ENCODE measurements at regions not wholly inside any gene's neighbourhood (a gene's known extent, or its start where the extent isn't known, plus 50 kb on each side); places are given as distances from the start of the nearest gene placed in this dataset.

DNA sequence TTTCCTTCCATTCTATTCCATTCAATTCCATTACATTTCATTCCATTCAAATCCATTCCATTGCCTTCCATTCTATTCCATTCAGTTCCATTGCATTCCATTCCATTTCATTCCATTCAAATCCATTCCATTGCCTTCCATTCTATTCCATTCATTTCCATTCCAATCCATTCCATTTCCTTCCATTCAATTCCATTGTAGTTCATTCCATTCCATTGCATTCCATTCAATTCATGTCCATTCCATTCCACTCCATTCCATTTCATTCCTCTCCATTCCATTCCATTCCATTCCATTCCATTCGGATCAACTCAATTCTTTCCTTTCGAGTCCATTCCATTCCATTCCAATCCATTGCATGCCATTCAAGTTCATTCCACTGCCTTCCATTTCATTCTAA lies 1128.3 kb downstream of the RPIA start:
- RAD21 ChIA-PET (ENCODE audit: unreplicated experiment), result no interaction called here

GRCh38 chr2:89820248-89820647 lies 1128.8 kb downstream of the RPIA start:
- ATAC-seq (no peak), DNase-seq (ENCODE audit: low read depth, low spot score) (no peak), FAIRE-seq (no peak)
- Histone ChIP-seq H3K9ac (ENCODE audit: control insufficient read depth, insufficient read depth, low read length) (no peak overlapping the region), H3K4me3 (no peak overlapping the region), H4K20me1 (ENCODE audit: control insufficient read depth, insufficient read depth) (no peaks in the 10 kb centered on the region), H3K27ac (ENCODE audit: control insufficient read depth, insufficient read depth) (no peak overlapping the region), H3K79me2 (ENCODE audit: control insufficient read depth, insufficient read depth, low read length) (no peaks in the 10 kb centered on the region), H3K27me3 (replicated peaks in 1 of 2; ENCODE audit: control insufficient read depth in 2 of 2, insufficient read depth in 2 of 2, low read length in 1 of 2) (no peaks in the 10 kb centered on the region), H3K9me3 (replicated peaks; ENCODE audit: control insufficient read depth, insufficient read depth, low read length) (peaks cover 11% of the 10 kb centered on the region), H2AFZ (ENCODE audit: control insufficient read depth, low read depth, low read length) (no peak overlapping the region), H3K36me3 (ENCODE audit: control insufficient read depth in 2 of 2, insufficient read depth in 2 of 2, low read length in 1 of 2) (no peaks in the 10 kb centered on the region), H3K4me2 (ENCODE audit: control insufficient read depth, insufficient read depth) (no peak overlapping the region), H3K4me1 (ENCODE audit: control insufficient read depth, insufficient read depth, low read length) (no peaks in the 10 kb centered on the region)
- in situ Hi-C loops (cut with MboI), result no loop called here
- POLR2A ChIA-PET, result no interaction called here
- no TSS peak for BruUV-seq (replicated peaks)
- RAD21 ChIA-PET (ENCODE audit: unreplicated experiment), result no interaction called here
- CTCF ChIA-PET, result no interaction called here
- intact Hi-C loops (cut with micrococcal nuclease; ENCODE audit: unreplicated experiment), result no loop called here
- SMC1A ChIA-PET (ENCODE audit: uncharacterized antibody, unreplicated experiment), result no interaction called here
- WGBS (ENCODE audit: insufficient coverage, insufficient replicate concordance, low lambda C conversion rate, missing lambda C conversion rate), result 40% methylated on average over 9 of the region's 9 CpGs
- TF ChIP-seq FOXK2 (IDR thresholded peaks at IDR 0.05) (0 out of 2 replicates have a peak, but pooled peaks have one; percentile 31), ZNF24 (IDR thresholded peaks at IDR 0.05) (no peak)

More for the DNA sequence above, 1128.3 kb downstream of the RPIA start:
- intact Hi-C loops (cut with micrococcal nuclease; ENCODE audit: unreplicated experiment) (no loop called here), in situ Hi-C loops (cut with MboI) (no loop called here)
- Histone ChIP-seq H3K4me1 (ENCODE audit: control insufficient read depth, insufficient read depth, low read length) (no peaks in the 10 kb centered on the region), H3K27me3 (replicated peaks in 1 of 2; ENCODE audit: control insufficient read depth in 2 of 2, insufficient read depth in 2 of 2, low read length in 1 of 2) (no peaks in the 10 kb centered on the region), H3K9ac (ENCODE audit: control insufficient read depth, insufficient read depth, low read length) (no peak overlapping the region), H2AFZ (ENCODE audit: control insufficient read depth, low read depth, low read length) (no peak overlapping the region), H4K20me1 (ENCODE audit: control insufficient read depth, insufficient read depth) (no peaks in the 10 kb centered on the region), H3K79me2 (ENCODE audit: control insufficient read depth, insufficient read depth, low read length) (no peaks in the 10 kb centered on the region), H3K27ac (ENCODE audit: control insufficient read depth, insufficient read depth) (no peak overlapping the region), H3K4me3 (no peak overlapping the region), H3K4me2 (ENCODE audit: control insufficient read depth, insufficient read depth) (no peak overlapping the region), H3K9me3 (replicated peaks; ENCODE audit: control insufficient read depth, insufficient read depth, low read length) (peaks cover 8% of the 10 kb centered on the region; the same call in 2 of the 3 replicates), H3K36me3 (ENCODE audit: control insufficient read depth in 2 of 2, insufficient read depth in 2 of 2, low read length in 1 of 2) (no peaks in the 10 kb centered on the region)
- TF ChIP-seq MAX (IDR thresholded peaks at IDR 0.05; ENCODE audit: low read depth, low read length), result 0 out of 2 replicates have a peak, but pooled peaks have one; percentile 14
- TF ChIP-seq BCL11A (IDR thresholded peaks at IDR 0.05; ENCODE audit: low read depth, low read length), result no peak
- ChIA-PET SMC1A (ENCODE audit: uncharacterized antibody, unreplicated experiment) (no interaction called here), CTCF (no interaction called here), POLR2A (no interaction called here)
- ATAC-seq, result no peak
- WGBS (ENCODE audit: insufficient coverage, insufficient replicate concordance, low lambda C conversion rate, missing lambda C conversion rate), result 33% methylated on average over 2 of the region's 2 CpGs
- no TSS peak for BruUV-seq (replicated peaks)
- no peak for FAIRE-seq
- DNase-seq (ENCODE audit: low read depth, low spot score), result no peak

All from GM12878 (cell line).